ENCODE measurements at regions not wholly inside any gene's neighbourhood (a gene's known extent, or its start where the extent isn't known, plus 50 kb on each side); places are given as distances from the start of the nearest gene placed in this dataset.
A peak's percentile ranks its signal among the peaks of the same experiment; 100 is the strongest.

DNA sequence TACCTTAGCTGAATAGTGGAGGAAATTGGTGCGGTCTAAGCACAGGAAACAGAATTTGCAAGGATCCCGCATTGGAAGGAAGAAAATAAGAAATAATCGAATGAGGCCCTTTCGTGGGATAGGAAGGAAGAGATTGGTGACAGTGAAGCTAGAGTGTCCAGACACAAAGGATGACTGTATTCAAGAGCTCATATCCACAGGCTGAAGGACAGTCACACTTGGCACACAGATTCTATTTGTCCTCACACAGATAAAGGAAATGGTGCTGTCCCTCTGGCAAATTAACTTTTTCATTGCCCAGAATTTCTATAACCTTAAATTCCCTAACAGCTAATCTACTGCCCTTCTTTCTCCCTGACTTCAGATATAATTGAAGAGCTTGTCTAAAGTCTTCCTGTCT lies 2188.9 kb upstream of the TENM3 start:
- Histone ChIP-seq H3K27me3 (ENCODE audit: control insufficient read depth in 1 of 2, insufficient read depth in 2 of 2, low read length in 2 of 2) (peaks cover 17% of the 10 kb centered on the region in 2 donors), H3K4me3 (ENCODE audit: low read depth in 1 of 2, low read length in 2 of 2) (no peak overlapping the region), H3K9me3 (ENCODE audit: control insufficient read depth in 1 of 2, low read length in 2 of 2) (no peaks in the 10 kb centered on the region), H3K36me3 (ENCODE audit: control insufficient read depth in 1 of 2, insufficient read depth in 2 of 2, low read length in 2 of 2) (no peaks in the 10 kb centered on the region), H3K4me1 (ENCODE audit: control insufficient read depth in 1 of 2, insufficient read depth in 2 of 2, low read length in 2 of 2) (peaks cover 0 to 9% of the 10 kb centered on the region in 2 donors), H3K27ac (ENCODE audit: low read depth, low read length) (no peak overlapping the region), H3K9ac (ENCODE audit: low read depth in 1 of 2, low read length in 2 of 2) (no peak overlapping the region)

DNA sequence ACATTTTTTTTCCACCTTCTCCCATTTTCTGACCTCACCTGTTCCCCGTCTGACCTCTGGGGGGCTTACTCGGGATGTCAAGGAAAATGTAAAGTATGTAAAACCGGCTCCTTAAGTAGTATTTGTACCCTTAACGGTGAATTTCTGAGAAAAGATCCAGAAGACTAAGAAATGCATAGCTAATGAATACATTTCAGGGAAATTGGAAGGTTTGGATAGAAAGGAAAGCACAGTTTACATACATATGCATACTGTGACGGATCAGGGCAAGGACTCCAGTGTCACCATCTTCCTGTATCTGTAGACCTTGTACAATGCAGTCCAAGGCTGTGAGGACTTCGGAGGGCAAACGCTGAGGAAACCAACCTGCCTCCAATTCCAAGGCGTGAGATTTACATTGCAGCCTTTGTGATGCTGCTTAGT lies 2185.9 kb upstream of the TENM3 start:
- Histone ChIP-seq H3K27ac (ENCODE audit: low read depth, low read length) (no peak overlapping the region), H3K9me3 (ENCODE audit: control insufficient read depth in 1 of 2, low read length in 2 of 2) (no peaks in the 10 kb centered on the region), H3K9ac (ENCODE audit: low read depth in 1 of 2, low read length in 2 of 2) (no peak overlapping the region), H3K27me3 (ENCODE audit: control insufficient read depth in 1 of 2, insufficient read depth in 2 of 2, low read length in 2 of 2) (peaks cover 28 to 29% of the 10 kb centered on the region in 2 donors), H3K36me3 (ENCODE audit: control insufficient read depth in 1 of 2, insufficient read depth in 2 of 2, low read length in 2 of 2) (no peaks in the 10 kb centered on the region), H3K4me3 (ENCODE audit: low read depth in 1 of 2, low read length in 2 of 2) (peak overlapping the region in 1 of 2 donors; percentile 63), H3K4me1 (ENCODE audit: control insufficient read depth in 1 of 2, insufficient read depth in 2 of 2, low read length in 2 of 2) (peaks cover 4 to 15% of the 10 kb centered on the region in 2 donors)

DNA sequence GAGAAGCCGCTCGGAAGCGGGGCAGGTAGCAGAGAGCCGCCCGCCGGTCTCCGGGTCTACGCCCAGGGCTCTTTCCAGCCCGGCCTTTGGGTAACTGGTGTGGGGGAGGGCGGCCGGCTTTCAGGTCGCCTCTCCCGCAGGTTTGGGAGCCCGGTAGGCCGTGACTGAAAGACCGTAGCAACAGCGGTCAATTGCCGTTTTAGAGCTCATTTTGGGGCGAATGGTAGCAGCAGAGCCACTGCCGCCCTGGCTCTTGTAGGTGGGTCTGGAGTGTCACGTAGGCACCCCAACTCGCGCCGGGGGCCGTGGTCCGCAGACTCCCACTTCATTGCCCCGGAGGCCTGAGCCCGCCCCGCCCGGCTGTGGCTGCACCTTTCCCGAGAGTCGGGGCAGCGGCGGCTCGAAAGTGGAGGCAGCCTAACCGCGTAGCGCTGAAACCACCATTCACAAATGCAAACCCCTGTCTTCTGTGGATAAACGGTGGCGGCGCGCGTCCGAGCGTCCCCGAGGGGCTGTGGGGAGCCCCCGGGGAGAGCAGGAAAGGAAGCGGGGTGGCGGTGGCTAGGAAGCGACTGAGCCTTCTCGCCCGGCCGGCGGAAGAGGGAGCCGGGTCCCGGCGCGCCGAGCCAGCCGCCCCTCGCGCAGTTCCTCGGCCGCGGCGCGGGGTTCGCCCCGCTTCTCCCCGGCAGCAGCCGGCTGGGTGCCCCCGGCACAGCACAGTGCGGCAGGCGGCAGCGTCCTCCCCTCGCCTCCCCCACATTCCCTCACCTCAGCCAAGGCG lies 2185.1 kb upstream of the TENM3 start:
- H3K4me3 ChIP-seq (ENCODE audit: low read depth in 1 of 2, low read length in 2 of 2): peak overlapping the region; percentile 58 to 63
- peaks cover 4 to 15% of the 10 kb centered on the region in 2 donors for H3K4me1 ChIP-seq (ENCODE audit: control insufficient read depth in 1 of 2, insufficient read depth in 2 of 2, low read length in 2 of 2)
- H3K36me3 ChIP-seq (ENCODE audit: control insufficient read depth in 1 of 2, insufficient read depth in 2 of 2, low read length in 2 of 2): no peaks in the 10 kb centered on the region
- no peak overlapping the region for H3K27ac ChIP-seq (ENCODE audit: low read depth, low read length)
- H3K27me3 ChIP-seq (ENCODE audit: control insufficient read depth in 1 of 2, insufficient read depth in 2 of 2, low read length in 2 of 2): peaks cover 28 to 29% of the 10 kb centered on the region in 2 donors
- no peak overlapping the region for H3K9ac ChIP-seq (ENCODE audit: low read depth in 1 of 2, low read length in 2 of 2)
- no peaks in the 10 kb centered on the region for H3K9me3 ChIP-seq (ENCODE audit: control insufficient read depth in 1 of 2, low read length in 2 of 2)

DNA sequence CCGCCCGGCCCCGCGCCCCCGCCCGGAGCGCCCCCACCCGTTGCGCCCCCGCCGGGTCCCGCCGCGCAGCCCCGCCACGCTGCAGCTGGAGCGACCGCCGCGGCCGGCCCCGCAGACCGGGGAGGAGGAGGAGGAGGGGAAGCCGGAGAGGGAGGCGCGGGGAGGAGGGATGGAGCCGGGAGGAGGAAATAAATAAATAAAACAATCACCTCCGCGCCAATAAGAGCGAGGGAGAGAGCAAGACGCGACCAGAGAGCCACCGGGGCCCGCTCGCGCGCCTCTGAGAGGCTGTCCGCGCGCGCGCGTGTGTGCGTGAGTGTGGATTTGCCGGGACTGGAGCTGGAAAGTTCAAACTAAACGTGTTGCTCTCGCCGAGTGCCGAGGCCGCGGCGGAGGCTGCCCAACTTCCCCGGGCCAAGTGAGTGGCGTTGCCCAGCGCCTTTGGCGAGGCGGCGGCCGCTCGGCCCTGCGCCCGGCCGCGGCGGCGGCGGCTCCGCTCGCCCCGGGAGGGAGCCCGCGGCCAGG lies 2184.4 kb upstream of the TENM3 start:
- Histone ChIP-seq H3K9ac (ENCODE audit: low read depth in 1 of 2, low read length in 2 of 2) (no peak overlapping the region), H3K27ac (ENCODE audit: low read depth, low read length) (no peak overlapping the region), H3K27me3 (ENCODE audit: control insufficient read depth in 1 of 2, insufficient read depth in 2 of 2, low read length in 2 of 2) (peaks cover 28 to 29% of the 10 kb centered on the region in 2 donors), H3K9me3 (ENCODE audit: control insufficient read depth in 1 of 2, low read length in 2 of 2) (no peaks in the 10 kb centered on the region), H3K4me3 (ENCODE audit: low read depth in 1 of 2, low read length in 2 of 2) (peak overlapping the region; percentile 48 to 66), H3K4me1 (ENCODE audit: control insufficient read depth in 1 of 2, insufficient read depth in 2 of 2, low read length in 2 of 2) (peaks cover 4 to 15% of the 10 kb centered on the region in 2 donors), H3K36me3 (ENCODE audit: control insufficient read depth in 1 of 2, insufficient read depth in 2 of 2, low read length in 2 of 2) (no peaks in the 10 kb centered on the region)

DNA sequence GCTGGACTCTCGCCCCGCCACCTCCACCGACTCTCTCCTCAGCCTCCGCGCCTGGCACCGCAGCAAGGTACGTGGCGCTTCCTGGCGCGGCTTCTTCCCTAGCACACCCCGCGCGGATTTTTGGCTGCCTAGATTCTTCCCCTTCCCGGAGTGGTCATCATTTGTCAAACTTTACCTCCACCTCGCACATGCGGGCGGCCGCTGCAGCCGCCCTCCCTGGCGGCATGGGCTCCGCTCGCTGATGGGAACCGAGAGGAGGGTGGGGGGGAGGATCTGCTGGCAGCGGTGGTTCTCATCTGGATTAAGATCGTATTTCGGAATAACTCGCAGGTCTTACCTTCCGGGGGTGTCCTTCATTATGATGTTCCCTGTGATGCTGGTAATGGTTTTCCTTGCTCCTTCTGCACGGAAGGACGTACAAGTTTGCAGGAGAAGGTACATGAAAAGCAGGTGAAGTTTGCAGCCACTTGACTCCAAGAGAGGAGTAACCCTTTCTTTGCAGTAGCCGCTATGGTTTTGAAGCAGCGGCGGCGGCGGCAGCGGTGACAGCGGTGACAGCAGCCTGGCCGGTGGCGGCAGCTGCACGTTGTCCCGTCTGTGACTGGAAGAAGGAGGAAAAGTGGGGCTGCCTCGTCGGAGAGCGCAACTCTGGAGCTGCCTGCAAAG lies 2183.9 kb upstream of the TENM3 start:
- Histone ChIP-seq H3K27ac (ENCODE audit: low read depth, low read length) (no peak overlapping the region), H3K9ac (ENCODE audit: low read depth in 1 of 2, low read length in 2 of 2) (no peak overlapping the region)

DNA sequence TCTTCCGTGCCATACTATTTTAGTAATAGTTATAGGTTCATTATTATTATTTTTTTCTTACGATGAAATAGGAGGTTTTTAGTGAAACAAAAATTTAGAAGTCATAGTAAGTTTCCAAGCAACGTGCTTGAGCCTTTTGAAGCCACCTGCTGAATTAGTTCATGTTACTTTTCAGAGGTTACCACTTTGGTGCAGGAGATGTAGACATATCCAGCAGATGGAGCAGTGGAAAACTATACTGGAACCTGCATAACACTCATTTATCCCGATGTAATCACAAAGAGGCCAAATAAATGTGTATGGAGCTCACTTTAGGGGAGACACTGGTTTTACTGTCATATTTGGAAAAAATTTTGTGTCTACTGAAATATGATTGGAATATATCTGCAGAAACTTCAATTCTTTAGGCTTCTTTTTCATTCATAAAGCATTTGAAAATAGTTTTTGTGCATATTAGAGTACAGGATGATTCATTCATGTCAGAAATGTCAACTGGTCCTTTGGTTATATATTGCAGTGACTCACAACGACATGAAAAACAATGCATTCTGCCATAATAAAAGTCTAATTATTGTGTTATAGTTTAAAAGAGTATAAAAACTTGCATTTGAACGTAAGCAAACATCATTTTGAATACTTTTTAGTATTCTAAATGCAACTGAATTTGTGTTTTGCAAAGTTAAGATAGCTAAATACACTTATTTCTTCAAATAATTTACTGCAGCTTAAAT lies 2182.9 kb upstream of the TENM3 start:
- H3K27me3 ChIP-seq (ENCODE audit: control insufficient read depth in 1 of 2, insufficient read depth in 2 of 2, low read length in 2 of 2): peaks cover 28 to 29% of the 10 kb centered on the region in 2 donors
- H3K4me1 ChIP-seq (ENCODE audit: control insufficient read depth in 1 of 2, insufficient read depth in 2 of 2, low read length in 2 of 2): peaks cover 4 to 15% of the 10 kb centered on the region in 2 donors
- no peak overlapping the region for H3K27ac ChIP-seq (ENCODE audit: low read depth, low read length)
- H3K9ac ChIP-seq (ENCODE audit: low read depth in 1 of 2, low read length in 2 of 2): no peak overlapping the region
- H3K9me3 ChIP-seq (ENCODE audit: control insufficient read depth in 1 of 2, low read length in 2 of 2): no peaks in the 10 kb centered on the region
- H3K4me3 ChIP-seq (ENCODE audit: low read depth in 1 of 2, low read length in 2 of 2): peak overlapping the region; percentile 66 to 71
- H3K36me3 ChIP-seq (ENCODE audit: control insufficient read depth in 1 of 2, insufficient read depth in 2 of 2, low read length in 2 of 2): no peaks in the 10 kb centered on the region

More for the DNA sequence above, 2183.9 kb upstream of the TENM3 start:
- Histone ChIP-seq H3K36me3 (ENCODE audit: control insufficient read depth in 1 of 2, insufficient read depth in 2 of 2, low read length in 2 of 2) (no peaks in the 10 kb centered on the region), H3K27me3 (ENCODE audit: control insufficient read depth in 1 of 2, insufficient read depth in 2 of 2, low read length in 2 of 2) (peaks cover 28 to 29% of the 10 kb centered on the region in 2 donors), H3K4me3 (ENCODE audit: low read depth in 1 of 2, low read length in 2 of 2) (peak overlapping the region; percentile 66 to 71), H3K9me3 (ENCODE audit: control insufficient read depth in 1 of 2, low read length in 2 of 2) (no peaks in the 10 kb centered on the region), H3K4me1 (ENCODE audit: control insufficient read depth in 1 of 2, insufficient read depth in 2 of 2, low read length in 2 of 2) (peaks cover 4 to 15% of the 10 kb centered on the region in 2 donors)

DNA sequence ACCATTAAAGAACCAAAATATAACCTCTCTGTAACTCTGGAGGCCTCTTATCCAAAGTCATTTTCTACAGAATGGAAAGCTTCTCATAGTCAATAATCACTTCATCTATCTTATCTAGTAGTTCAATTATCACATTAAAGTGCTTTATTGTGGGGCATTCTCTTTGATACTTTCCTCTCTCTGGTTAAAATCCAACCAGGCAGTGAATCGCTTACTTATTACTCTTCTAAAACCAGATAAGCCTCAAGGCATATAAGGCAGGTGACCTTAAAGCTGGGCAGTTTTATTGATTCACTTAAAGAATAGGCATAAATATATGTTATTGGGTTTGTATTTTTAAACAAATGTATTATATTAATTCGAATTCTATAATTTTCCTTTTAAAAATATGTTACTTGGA lies 2162.1 kb upstream of the TENM3 start:
- H3K9me3 ChIP-seq (ENCODE audit: control insufficient read depth in 1 of 2, low read length in 2 of 2): no peaks in the 10 kb centered on the region
- H3K4me3 ChIP-seq (ENCODE audit: low read depth in 1 of 2, low read length in 2 of 2): no peak overlapping the region
- peaks cover 0 to 7% of the 10 kb centered on the region in 2 donors for H3K4me1 ChIP-seq (ENCODE audit: control insufficient read depth in 1 of 2, insufficient read depth in 2 of 2, low read length in 2 of 2)
- H3K9ac ChIP-seq (ENCODE audit: low read depth in 1 of 2, low read length in 2 of 2): no peak overlapping the region
- no peaks in the 10 kb centered on the region for H3K36me3 ChIP-seq (ENCODE audit: control insufficient read depth in 1 of 2, insufficient read depth in 2 of 2, low read length in 2 of 2)
- H3K27ac ChIP-seq (ENCODE audit: low read depth, low read length): no peak overlapping the region
- H3K27me3 ChIP-seq (ENCODE audit: control insufficient read depth in 1 of 2, insufficient read depth in 2 of 2, low read length in 2 of 2): no peaks in the 10 kb centered on the region

DNA sequence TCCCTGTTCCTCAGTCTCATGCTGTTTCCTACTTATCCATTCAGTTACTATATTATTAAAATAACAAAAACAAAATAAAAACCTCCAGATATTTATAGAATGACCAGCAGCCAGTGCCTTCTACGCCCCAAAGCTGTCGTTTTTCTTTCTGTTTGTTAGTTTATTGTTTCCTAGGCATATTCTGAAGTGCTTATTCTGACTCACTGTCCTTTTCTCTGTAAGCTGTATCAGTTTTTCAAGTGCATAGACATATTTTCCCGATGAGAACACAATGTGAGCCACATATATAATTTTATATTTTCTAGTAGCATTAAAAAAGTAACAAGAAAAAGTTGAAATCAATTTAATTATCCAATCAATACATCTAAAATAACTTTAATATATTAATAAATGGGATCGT lies 2158.6 kb upstream of the TENM3 start:
- Histone ChIP-seq H3K36me3 (ENCODE audit: control insufficient read depth in 1 of 2, insufficient read depth in 2 of 2, low read length in 2 of 2) (no peaks in the 10 kb centered on the region), H3K27me3 (ENCODE audit: control insufficient read depth in 1 of 2, insufficient read depth in 2 of 2, low read length in 2 of 2) (no peaks in the 10 kb centered on the region), H3K27ac (ENCODE audit: low read depth, low read length) (no peak overlapping the region), H3K9me3 (ENCODE audit: control insufficient read depth in 1 of 2, low read length in 2 of 2) (no peaks in the 10 kb centered on the region), H3K4me3 (ENCODE audit: low read depth in 1 of 2, low read length in 2 of 2) (no peak overlapping the region), H3K4me1 (ENCODE audit: control insufficient read depth in 1 of 2, insufficient read depth in 2 of 2, low read length in 2 of 2) (peaks cover 0 to 7% of the 10 kb centered on the region in 2 donors), H3K9ac (ENCODE audit: low read depth in 1 of 2, low read length in 2 of 2) (no peak overlapping the region)

DNA sequence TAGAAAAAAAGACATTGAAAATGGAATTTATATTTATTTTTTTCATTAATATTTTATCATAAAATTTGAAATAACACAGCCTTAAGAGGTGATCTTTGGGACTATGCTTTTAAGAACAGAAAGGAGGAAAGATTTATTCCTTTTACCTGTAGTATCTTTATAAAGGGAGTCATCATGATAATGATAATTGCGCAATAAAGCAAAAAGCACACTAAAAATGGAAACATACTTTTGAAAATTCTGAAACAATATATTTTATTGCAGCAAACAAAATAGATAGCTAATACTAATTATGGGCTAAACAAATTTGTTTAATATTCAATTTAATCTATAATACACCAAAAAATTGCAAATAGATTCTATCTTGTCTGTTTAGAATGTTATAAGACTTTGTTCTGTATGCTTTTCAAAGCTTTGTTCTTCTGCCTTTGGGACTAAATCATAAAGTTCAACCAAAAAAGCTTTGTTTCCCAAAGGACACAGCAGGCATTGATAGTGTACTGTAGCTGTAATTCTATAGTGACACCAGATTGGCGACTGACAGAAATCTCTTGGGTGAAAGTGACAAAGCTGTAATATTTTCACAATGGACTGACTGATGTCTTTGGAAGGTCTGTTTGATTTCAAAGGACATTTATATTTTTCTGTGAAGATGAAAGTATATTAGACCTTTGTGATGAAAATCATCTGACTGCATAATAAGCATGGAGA lies 2156.6 kb upstream of the TENM3 start:
- H3K27ac ChIP-seq (ENCODE audit: low read depth, low read length): no peak overlapping the region
- no peak overlapping the region for H3K4me3 ChIP-seq (ENCODE audit: low read depth in 1 of 2, low read length in 2 of 2)
- peaks cover 0 to 4% of the 10 kb centered on the region in 2 donors for H3K4me1 ChIP-seq (ENCODE audit: control insufficient read depth in 1 of 2, insufficient read depth in 2 of 2, low read length in 2 of 2)
- H3K27me3 ChIP-seq (ENCODE audit: control insufficient read depth in 1 of 2, insufficient read depth in 2 of 2, low read length in 2 of 2): no peaks in the 10 kb centered on the region
- no peak overlapping the region for H3K9ac ChIP-seq (ENCODE audit: low read depth in 1 of 2, low read length in 2 of 2)
- H3K36me3 ChIP-seq (ENCODE audit: control insufficient read depth in 1 of 2, insufficient read depth in 2 of 2, low read length in 2 of 2): no peaks in the 10 kb centered on the region
- no peaks in the 10 kb centered on the region for H3K9me3 ChIP-seq (ENCODE audit: control insufficient read depth in 1 of 2, low read length in 2 of 2)
